Endodermal cell (in vitro differentiated cells): ENCODE measurements at regions not wholly inside any gene's neighbourhood (a gene's known extent, or its start where the extent isn't known, plus 50 kb on each side); places are given as distances from the start of the nearest gene placed in this dataset.

Experiments
- DNase-seq: peaks from one replicate; pipeline ENCODE4 v3.0.0-alpha.2; 2017
- H3K27ac ChIP-seq: 2 replicates; pipeline ENCODE4 v1.5.1; 2013; ENCODE audit warnings: mild to moderate bottlenecking, low read depth, low read length, moderate library complexity
- H3K27me3 ChIP-seq: 2 replicates; pipeline ENCODE4 v1.6.1; 2013; ENCODE audit warnings: mild to moderate bottlenecking, low read length, moderate library complexity; ENCODE audit not compliant: insufficient read depth, control insufficient read depth, poor library complexity, severe bottlenecking
- H3K36me3 ChIP-seq: 2 replicates; pipeline ENCODE4 v1.7.0; 2013; ENCODE audit warnings: mild to moderate bottlenecking, low read length, moderate library complexity; ENCODE audit not compliant: control insufficient read depth, insufficient read depth
- H3K4me1 ChIP-seq: one replicate; pipeline ENCODE4 v1.7.0; 2013; ENCODE audit warnings: low read length; ENCODE audit not compliant: control insufficient read depth, insufficient read depth
- H3K4me3 ChIP-seq: 2 replicates; pipeline ENCODE4 v1.5.1; 2013; ENCODE audit warnings: mild to moderate bottlenecking, low read length, moderate library complexity
- H3K9ac ChIP-seq: 2 replicates; pipeline ENCODE4 v1.6.1; 2013; ENCODE audit warnings: mild to moderate bottlenecking, low read length, moderate library complexity; ENCODE audit not compliant: poor library complexity, severe bottlenecking; ENCODE audit errors: extremely low read depth
- H3K9me3 ChIP-seq: 2 replicates; pipeline ENCODE4 v1.6.1; 2013; ENCODE audit warnings: mild to moderate bottlenecking, low read length, moderate library complexity; ENCODE audit not compliant: control insufficient read depth
- H3K27ac Mint-ChIP-seq: 2 replicates; pipeline ENCODE4 v1.8.0; 2020; ENCODE audit warnings: mixed read lengths
- H3K27me3 Mint-ChIP-seq: 2 replicates; pipeline ENCODE4 v1.8.0; 2021; ENCODE audit warnings: mild to moderate bottlenecking, mixed read lengths; ENCODE audit not compliant: insufficient read depth
- H3K36me3 Mint-ChIP-seq: 2 replicates; pipeline ENCODE4 v1.8.0; 2020; ENCODE audit warnings: low read depth, mixed read lengths
- H3K4me1 Mint-ChIP-seq: 2 replicates; pipeline ENCODE4 v1.8.0; 2020; ENCODE audit warnings: mixed read lengths
- H3K4me3 Mint-ChIP-seq: 2 replicates; pipeline ENCODE4 v1.8.0; 2020; ENCODE audit warnings: mild to moderate bottlenecking, moderate library complexity, mixed read lengths
- H3K9me3 Mint-ChIP-seq: 2 replicates; pipeline ENCODE4 v1.8.0; 2020; ENCODE audit warnings: mild to moderate bottlenecking, mixed read lengths
- CTCF ChIP-seq: fragments of 200-600 bp; sonication (generic); conservative IDR thresholded peaks from 2 replicates; pipeline ENCODE4 v1.5.0; 2021; ENCODE audit warnings: antibody characterized with exemption, mild to moderate bottlenecking
- WGBS, 2 experiments: methylation state at CpG; one replicate each; pipeline versions ENCODE4 v1.1.5 to v1.1.7; 2013; ENCODE audit warnings: missing lambda C conversion rate in 2 of 2, mixed read lengths in 1 of 2; ENCODE audit not compliant: insufficient coverage in 1 of 2, insufficient read length in 1 of 2; 5-methylcytosine and 5-hydroxymethylcytosine counted together

- Mint-ChIP-seq H3K36me3 (no peaks in the 10 kb centered on the region), H3K27me3 (no peaks in the 10 kb centered on the region), H3K4me3 (no peak overlapping the region), H3K27ac (no peak overlapping the region), H3K9me3 (peaks cover 2% of the 10 kb centered on the region), H3K4me1 (no peaks in the 10 kb centered on the region)
- TF ChIP-seq CTCF: no peak
- Histone ChIP-seq H3K9me3 (no peaks in the 10 kb centered on the region), H3K27me3 (no peaks in the 10 kb centered on the region), H3K36me3 (no peaks in the 10 kb centered on the region), H3K9ac (no peak overlapping the region), H3K4me1 (no peaks in the 10 kb centered on the region), H3K4me3 (no peak overlapping the region), H3K27ac (no peak overlapping the region)
- DNase-seq: no peak
- 100% methylated on average over 1 of the region's 1 CpG for WGBS, 2 experiments
Measured at GRCh38 chr12:58602736-58603135, 317.6 kb downstream of the LRIG3 start.

- H3K9me3 ChIP-seq: no peaks in the 10 kb centered on the region
- H3K9ac ChIP-seq: no peak overlapping the region
- no peak overlapping the region for H3K4me3 ChIP-seq
- Mint-ChIP-seq H3K4me1 (peaks cover 3% of the 10 kb centered on the region), H3K36me3 (no peaks in the 10 kb centered on the region), H3K27ac (no peak overlapping the region), H3K27me3 (no peaks in the 10 kb centered on the region), H3K4me3 (no peak overlapping the region), H3K9me3 (peaks cover 2% of the 10 kb centered on the region)
- no peak for TF ChIP-seq CTCF
- 55% methylated on average over 1 of the region's 1 CpG; no CpG with 5 or more reads in 1 of the 2 experiments for WGBS, 2 experiments
- no peak overlapping the region for H3K27ac ChIP-seq
- no peaks in the 10 kb centered on the region for H3K4me1 ChIP-seq
- no peaks in the 10 kb centered on the region for H3K36me3 ChIP-seq
- DNase-seq: no peak
- H3K27me3 ChIP-seq: no peaks in the 10 kb centered on the region
Measured at GRCh38 chr12:58607805-58608204, 312.5 kb downstream of the LRIG3 start.

- Mint-ChIP-seq H3K4me3 (no peak overlapping the region), H3K4me1 (peaks cover 3% of the 10 kb centered on the region), H3K27me3 (no peaks in the 10 kb centered on the region), H3K9me3 (peaks cover 2% of the 10 kb centered on the region), H3K36me3 (no peaks in the 10 kb centered on the region), H3K27ac (no peak overlapping the region)
- no peak overlapping the region for H3K4me3 ChIP-seq
- WGBS, 2 experiments: 89% methylated on average over 1 of the region's 1 CpG; no CpG with 5 or more reads in 1 of the 2 experiments
- DNase-seq: no peak
- H3K9me3 ChIP-seq: no peaks in the 10 kb centered on the region
- H3K36me3 ChIP-seq: no peaks in the 10 kb centered on the region
- H3K27me3 ChIP-seq: no peaks in the 10 kb centered on the region
- no peak overlapping the region for H3K27ac ChIP-seq
- H3K9ac ChIP-seq: no peak overlapping the region
- H3K4me1 ChIP-seq: no peaks in the 10 kb centered on the region
- TF ChIP-seq CTCF: no peak
Measured at GRCh38 chr12:58608711-58609110, 311.6 kb downstream of the LRIG3 start.
